NCI-H1694 treated with DMSO at 0.1 percent for 48 hours (cell line): ENCODE measurements at regions not wholly inside any gene's neighbourhood (a gene's known extent, or its start where the extent isn't known, plus 50 kb on each side); places are given as distances from the start of the nearest gene placed in this dataset.
A peak's percentile ranks its signal among the peaks of the same experiment; 100 is the strongest.

Source experiments
- DNase-seq: peaks from one replicate; lab custom pipeline; 2025; lab: John Stamatoyannopoulos, UW

DNA sequence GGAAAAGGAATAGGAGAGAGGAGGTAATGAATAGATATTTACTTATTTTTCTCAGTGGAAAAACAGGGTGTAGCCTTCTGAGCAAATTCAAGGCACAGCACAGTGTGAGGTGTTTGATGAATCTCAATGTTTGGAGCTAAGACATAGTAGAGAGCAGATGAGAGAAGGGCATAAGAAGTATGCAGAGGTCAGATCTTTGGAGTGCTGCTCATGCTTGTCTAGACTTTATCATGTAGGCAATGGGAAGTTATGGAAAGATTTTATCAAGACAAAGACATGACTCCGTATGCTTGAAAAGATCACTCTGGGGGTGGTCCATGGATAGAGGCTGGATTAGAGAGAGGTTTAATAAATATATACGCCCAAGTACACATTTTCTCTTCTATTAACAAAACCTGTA, 217.0 kb upstream of the CNR1 start:
- no peak for DNase-seq

DNA sequence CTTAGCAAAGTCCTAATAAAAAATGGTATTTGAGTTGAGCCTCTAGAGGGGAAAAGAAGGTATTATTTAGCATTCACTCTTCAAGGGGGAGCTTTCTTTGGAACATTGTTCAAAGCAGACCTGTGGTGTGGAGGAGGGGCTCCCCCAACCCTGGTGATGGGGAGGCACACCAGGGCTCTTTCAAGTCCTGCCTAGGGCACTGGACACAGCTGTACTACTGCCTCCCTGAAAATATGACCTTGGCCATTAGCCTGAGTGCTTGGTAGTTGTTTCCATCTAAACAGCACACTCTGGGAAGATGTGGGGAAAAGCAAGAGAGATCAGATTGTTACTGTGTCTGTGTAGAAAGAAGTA, 215.1 kb upstream of the CNR1 start:
- DNase-seq = no peak

DNA sequence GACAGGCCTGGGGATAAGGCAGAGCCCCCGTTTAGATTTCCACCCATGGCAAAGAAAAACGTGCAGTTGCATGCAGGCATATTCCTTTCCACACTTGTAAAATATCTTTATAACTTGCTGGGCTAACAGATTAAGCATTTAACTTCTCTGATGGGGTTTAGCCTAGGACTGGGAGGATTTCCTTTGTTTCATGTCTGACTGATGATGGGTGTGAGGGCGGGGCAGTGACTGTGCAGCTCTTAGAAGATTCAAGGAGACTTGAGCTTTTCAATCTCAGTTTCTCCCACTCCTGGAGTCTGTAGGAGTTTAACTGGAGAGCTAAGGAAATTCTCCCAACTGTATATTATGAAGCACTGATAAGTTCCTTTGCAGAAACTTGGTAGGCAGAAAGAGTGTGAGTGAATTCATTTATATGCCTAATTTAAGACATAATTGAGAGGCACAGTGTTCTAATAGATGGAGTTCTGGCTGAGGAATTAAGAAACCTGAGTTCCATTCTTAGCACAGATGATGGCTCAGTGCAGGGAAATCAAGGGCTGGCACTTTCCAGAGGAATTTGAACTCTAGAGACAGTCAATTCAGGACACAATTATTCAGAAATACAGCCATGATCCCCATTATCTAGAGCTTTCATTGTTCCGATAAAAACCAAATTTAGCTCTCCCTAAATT, 214.6 kb upstream of the CNR1 start:
- DNase-seq = no peak

DNA sequence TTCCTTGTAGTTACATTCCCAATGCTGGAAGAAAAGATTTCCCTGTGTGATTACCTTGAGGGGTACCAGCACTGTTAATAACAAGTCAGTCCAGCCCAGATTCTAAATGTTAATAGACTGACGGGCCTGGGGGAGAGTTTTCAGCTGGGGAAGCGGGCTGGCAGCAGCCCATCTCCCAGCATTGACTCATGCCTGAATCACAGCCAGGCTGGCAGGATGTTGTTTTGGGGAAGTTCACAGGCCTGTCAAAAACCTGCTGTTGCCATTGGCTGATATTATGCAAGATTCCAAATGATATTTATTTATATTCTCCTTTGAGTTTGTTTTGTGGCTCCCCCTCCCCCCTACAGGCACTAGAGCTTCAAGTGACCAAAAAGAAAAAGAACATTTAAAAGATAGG, 213.9 kb upstream of the CNR1 start:
- DNase-seq = peak; percentile 50

DNA sequence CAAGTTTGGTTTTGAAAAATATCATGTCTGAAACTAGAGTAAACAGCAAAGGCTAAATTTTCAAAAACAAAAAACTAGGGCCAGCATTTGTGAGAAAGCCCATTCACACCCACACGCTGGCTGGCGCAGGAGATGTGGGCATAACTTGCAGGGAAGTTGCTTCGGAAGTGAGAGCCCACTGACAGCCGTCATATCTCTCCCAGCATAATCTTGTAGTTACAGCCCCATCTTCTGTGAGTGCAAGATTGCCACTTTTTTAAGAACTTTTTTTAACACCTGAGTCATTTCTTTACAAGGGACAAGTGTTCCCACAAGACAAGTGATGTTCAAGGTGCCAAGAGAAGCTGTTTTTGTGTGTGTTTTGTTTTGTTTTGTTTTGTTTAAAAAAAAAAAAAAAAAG, 212.5 kb upstream of the CNR1 start:
- no peak for DNase-seq

DNA sequence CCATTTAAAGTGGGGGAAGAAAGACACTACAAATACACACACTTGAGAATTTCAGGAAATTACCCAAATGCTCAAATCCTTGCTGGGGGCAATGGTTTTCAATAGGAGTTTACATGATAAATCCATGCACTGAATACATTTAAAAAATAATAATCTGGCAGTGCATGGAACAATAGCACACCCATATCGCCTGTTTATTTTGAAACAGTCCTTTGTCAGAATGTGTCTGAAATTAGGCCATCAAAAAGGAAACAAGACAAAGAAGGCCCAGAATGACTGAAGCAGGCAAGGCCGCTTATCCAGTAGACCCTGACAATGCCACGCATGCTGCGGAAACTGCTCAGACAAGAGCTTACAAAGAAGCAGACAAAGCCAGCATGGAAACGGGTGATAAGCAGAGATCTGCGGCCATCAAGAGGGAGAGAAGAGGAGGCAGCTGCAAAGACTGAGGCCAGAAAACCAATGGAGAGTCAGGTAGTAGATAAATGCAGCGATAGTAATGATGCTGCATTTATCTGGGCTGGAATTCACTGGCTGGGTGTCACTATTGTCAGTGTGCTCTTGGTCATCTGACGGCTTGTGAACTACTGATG, 211.9 kb upstream of the CNR1 start:
- no peak for DNase-seq

DNA sequence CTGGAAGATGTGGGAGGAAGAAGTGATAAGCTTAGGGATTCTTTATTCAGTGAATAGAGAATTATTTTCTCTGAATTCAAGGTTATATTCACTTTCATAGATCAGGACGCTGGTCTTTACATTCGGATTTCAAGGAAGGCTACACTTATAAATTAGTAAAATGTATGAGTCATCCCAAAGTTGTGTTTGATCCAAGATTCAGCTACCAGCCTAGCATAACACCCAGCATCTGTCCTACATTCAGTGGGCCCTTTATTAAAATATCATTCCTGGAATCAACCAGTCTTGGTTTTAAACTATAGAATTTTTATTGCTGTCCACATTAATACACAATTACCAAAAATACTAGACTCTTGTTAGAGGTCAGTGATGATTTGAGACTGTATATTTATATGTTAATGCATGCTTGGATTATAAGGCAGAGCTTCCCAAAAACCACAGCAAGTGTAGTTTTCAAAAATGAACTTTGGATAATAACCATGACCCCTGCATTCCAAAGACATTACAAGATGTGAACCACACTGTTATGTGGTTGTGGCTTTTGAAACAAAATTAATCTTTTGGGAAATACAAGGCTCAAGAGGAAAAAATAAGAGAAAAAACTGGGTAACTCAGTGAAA, 210.7 kb upstream of the CNR1 start:
- DNase-seq = peak; percentile 1

DNA sequence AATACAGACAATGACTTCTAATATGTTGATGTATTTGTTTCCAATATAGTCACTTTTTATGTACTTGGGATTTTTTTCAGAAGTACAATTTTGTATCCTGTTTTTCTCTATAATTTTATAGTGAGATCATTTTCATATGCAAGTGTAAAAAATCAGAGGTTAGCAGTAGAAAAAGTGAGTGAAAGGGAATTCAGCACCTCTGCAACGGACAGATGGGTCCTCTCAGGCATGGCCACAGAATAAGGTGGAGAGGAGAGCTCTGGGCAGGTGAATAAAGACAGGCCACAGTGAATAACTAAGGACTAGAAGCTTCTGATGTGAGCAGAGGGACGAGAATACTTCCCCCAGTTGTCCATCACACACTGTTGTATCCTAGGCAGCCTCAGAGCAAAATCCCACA, 210.1 kb upstream of the CNR1 start:
- DNase-seq = no peak

DNA sequence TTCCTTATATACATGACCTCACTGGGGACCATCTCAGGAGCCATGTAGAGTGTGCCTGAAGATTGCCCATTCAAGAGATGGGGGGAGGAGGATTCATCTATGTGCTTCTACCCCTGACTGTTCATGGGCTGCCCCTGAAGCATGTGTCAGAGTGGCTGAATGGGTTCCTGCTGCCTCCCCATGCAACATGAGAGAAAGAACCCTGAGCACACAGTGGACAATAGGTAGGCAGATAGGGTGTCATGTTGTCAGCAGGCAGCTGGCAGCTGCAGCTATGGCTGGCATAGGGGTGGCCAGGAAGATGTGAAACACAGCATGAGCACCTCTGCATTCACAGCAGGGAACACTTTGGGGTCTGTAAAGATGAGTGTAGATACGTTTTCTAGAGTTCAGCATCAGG, 208.4 kb upstream of the CNR1 start:
- DNase-seq = no peak

DNA sequence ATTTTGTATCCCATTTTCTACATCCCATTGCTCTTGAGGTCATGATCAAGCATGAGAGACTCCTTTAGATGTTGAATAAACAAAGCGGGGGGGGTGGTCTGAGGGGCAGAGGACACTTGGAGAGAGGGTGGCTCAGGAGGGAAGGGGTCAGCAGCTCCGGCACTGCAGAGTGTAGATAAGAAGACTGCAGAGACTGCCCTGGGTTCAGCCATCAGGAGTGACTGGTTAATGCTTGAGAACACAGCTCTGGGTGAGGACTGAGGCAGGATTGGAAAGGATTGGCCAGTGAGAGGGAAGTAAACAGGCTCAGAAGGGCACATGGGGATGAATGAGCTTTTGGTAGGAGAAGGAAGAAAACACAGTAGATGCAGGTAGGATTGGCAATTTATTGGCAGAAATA, 205.3 kb upstream of the CNR1 start:
- no peak for DNase-seq

DNA sequence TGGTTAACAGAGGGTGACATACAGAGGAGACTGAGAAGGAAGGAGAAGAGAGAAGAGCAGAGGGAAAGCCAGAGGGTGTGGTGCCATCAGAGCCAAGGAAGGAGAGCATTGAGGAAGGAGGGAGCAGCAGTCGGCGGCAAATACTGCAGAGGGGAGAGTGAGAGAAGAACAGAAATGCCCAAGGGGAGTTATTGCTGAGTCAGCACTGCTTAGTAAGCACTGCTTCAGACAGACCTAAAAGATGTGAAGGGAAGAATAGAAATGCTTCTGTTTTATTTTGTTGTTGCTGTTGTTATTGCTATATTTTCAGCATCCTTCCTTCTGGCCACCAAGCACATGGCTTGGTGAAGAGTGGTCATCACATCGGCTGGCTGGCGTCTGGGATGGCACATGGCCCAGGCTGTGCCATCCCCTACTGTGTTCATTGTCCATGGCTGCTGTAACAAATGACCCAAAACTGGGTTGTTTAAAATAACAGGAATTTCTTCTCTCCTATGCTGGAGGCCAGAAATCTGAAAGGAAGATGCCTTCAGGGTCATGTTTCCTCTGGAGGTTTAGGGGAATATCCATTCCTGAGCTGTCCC, 204.1 kb upstream of the CNR1 start:
- DNase-seq = no peak

DNA sequence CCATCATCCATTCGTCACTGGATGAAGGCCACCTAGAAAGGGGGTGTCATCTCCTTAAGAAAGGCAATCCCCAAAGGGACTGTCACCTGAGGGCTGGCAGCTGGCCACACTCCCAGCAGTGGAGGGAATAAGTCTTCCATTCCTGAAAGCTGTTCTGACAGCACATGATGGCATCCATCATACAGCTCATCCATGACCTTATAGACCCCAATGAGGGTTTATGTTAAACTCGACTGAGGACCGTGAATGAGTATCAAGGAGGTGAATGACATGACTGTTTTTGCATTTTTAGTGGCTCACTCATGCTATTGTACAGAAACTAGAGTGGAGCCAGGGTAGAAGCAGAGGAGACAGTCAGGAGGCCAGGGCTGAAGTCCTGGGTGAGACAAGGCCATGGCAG, 203.1 kb upstream of the CNR1 start:
- no peak for DNase-seq

DNA sequence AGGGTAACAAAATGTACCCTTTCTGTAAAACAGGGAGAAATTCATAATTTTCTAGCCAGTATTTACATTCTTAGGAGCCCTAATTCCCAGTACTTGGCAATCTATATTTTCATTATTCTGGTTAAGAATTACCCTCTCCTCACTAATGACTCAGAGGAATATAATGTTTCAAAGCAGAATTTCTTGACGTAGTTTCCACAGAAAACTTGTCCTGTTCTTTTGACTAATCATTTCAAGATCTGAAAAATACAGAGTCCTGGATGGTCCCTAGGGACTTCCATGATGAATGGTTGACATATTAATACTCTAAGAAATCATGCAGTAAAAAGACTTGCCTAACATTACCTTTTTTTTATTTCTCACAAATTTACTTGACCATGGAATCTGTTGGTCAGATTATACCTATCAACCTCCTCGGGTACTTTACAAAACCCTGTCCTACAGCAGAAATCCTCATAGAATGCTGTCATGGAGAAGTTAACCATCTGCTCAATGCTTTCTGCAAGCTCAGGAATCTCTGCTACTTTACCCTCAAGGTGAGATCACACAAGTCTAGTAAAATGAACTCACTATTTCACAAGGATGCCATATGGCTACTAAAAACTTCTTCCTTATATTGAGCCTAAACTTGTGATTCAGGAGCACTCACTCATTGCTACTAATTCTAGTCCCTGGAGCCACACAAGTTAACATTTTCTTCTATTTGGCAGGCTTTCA, 202.1 kb upstream of the CNR1 start:
- DNase-seq = no peak

DNA sequence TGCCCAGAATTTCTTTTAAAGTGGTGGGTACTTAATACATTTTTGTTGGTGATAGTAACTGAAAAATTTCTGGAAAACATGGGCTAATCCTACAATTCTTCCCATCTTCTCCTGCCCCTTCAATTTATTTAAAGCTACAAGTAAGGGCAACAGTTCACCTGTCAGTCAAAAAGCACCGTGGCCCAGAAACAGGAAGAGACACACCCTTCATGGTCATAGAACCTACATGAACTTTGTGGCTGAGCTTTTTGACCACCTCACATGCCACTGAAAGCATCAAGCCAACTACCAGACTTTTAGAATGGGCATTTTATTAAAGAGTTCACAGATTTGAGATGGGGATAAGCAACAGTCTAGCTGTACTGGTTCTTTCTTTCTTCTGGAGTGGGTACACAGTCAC, 201.1 kb upstream of the CNR1 start:
- DNase-seq = no peak

DNA sequence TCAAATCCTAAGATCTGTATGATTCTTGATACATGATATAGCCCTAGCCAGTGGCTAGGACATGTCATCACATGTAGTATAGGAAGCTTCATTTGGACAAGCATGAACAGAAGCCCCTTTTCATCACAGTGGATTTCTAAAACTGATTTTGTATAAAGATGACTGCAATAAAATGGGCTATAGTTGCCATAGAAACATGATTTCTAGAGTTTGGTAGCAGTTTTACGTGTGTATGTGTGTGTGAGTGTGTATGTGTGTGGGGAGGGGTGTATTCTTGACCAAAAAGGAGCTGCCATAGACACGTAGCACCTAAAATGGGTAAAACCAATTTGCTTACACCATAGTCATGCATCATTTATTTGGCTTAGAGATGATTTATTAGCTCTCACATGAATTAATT, 200.5 kb upstream of the CNR1 start:
- no peak for DNase-seq

DNA sequence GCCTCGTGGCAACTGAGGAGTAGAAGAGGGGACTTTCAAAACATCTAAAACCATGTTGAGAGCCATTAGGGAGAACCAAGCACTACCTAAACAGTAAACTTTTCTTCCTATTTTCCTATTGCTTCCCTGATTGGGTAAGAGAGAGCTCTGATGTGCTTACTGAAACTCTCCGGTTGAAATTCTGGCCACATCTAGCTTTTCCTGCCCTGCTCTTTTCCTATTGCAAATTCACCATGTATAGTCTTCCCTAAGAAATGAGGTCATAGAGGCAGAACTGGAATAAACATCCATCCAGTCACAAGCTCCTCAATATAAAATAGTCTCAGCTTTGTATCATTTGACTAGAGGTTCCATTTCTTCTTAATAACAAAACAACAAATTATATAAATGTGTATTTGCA, 199.5 kb upstream of the CNR1 start:
- DNase-seq = no peak

DNA sequence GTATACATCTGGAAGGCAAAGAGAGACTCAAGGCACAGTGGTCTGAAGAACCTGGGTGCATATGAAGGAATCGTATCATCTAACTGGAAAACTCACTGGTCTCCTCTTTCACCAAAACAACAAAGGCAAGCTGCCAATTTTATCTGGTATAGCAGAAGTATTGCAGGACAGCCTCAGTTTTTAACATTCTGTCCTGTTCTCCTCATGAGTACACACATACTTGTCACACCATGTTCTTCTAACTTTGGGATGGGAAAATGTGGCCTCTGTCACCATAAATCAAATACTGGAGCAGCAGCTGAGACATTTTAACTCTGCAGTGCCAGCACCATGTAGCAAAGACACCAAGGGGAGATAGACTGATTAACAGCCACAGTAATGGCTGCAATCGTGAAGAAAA, 199.1 kb upstream of the CNR1 start:
- no peak for DNase-seq

DNA sequence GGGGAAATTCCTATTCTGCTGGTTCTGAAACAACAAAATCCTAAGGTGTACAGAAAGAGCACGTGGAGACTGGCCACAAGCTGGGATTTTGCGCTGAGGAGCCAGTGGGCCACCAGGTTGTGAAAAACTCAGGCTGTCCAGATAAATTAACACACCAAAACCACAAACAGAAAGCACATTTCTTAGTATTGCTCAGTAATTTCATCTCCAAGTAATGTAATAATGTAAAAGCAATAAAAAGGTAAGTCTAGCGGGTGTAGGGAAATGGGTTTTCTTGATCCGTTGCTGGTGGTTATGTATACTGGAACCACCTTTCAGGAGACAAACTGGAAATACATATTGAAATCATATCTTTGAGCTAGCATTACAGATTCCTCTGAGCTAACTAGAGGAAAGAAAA, 195.6 kb upstream of the CNR1 start:
- no peak for DNase-seq

DNA sequence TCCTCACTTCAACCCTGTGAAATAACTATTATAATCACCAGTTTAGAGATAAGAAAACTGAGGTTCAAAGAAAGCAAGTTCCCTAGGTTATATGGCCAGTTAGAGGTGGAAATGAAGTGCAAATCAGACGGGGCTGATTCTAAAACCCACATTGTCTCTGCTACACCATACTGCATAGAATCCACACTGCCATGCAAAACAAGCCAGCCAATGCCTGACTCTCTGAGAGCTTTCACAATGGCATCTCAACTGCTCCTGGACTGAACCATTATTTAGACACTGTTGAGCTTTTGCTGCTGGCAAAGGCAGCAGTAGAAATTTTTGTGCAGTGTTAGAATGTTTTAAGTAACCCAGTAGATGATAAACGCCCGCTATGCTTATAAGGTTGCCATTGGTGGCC, 195.2 kb upstream of the CNR1 start:
- DNase-seq = no peak

DNA sequence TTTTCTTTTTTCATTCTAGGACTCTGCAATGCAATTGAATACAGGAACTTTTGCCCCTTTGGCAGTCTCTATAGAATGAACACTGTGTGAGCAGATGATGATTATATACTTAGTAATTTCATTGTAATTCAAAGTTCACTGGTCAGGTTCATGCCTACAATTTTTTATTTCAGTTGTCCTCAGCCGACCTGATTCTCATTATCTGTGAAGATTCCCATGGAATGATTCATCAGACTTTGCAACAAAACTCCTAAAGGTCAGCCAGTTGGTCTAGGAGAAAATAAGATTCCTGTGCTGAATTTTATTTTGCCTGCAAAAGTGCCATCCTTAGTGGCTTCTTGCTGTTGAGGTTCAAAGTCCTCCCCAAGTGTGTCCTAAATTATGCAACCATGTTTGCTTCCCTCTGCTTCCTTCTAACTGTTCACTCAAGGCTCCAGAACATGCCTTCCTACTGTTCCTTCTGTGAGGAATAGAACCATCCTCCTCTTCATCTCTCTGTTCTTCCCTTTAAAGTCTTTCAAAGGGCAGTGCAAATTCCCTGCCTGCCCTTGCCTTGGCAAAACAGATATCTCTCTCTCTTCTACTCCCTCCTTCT, 194.2 kb upstream of the CNR1 start:
- DNase-seq = no peak

DNA sequence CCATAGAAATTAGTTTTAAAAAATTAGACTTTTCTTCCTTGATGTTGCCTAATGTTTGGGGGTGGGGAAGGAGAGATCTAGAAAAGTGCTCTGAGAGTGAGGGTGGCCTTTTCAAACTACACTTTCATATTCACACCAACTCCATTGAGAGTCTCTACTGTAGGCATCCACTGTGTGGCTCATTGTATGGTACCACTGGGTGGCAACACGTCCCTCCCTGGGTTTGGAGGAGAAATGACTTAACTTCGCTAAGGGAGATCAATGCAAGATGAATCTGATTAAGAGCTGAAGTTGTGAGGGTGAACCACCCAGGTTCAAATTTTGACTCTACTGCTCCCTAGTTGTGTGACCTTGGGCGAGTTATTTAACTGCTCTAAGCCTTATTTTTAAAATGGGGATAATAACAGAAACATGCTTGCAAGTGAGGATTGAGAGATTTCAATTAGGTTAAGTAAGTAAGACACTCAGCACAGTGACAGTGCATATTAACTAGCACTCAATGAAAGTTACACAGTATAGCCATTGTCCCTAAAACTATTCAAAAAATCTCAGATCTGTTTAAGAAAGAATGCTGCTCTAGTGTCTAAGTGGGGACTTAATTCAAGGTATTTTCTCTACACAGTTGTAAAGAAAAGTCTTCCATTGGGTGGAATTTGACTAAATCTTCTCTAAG, 193.5 kb upstream of the CNR1 start:
- DNase-seq = no peak

DNA sequence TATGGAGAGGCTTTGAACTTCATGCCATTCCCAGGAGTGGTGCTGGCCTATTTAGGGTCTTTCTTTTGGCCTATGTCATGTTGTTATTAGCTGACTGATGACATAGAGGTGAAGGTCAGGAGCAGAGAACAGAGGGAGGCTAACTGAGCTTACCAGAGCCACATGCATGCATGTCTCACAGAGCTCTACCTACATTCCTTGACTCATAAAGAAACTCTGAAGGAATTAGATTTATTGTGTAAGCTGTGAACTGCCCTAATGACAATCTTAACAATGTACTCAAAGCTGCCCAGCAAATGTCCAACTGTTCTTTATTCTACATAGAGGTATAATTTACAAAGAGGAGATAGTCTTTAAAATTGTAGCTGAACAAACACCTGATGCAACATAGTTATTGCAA, 192.7 kb upstream of the CNR1 start:
- no peak for DNase-seq
